OCI-LY1 (cell line): ENCODE measurements at regions not wholly inside any gene's neighbourhood (a gene's known extent, or its start where the extent isn't known, plus 50 kb on each side); places are given as distances from the start of the nearest gene placed in this dataset.

ENCODE experiments used
- CTCF ChIP-seq: fragments of 200-600 bp; sonication (generic), shearing (Covaris generic); IDR thresholded peaks from 2 replicates; pipeline ENCODE4 v1.5.1; 2017; ENCODE audit warnings: mild to moderate bottlenecking, antibody characterized with exemption, low read length, moderate library complexity, mixed read lengths
- EZH2 ChIP-seq: fragments of 200-600 bp; sonication (generic), shearing (Covaris generic); IDR thresholded peaks from 2 replicates; pipeline ENCODE4 v1.8.0; 2017; ENCODE audit warnings: borderline replicate concordance, mixed run types, mild to moderate bottlenecking, antibody characterized with exemption, low read length, moderate library complexity, mixed read lengths

- TF ChIP-seq CTCF (no peak), EZH2 (no peak)
Observed at GRCh38 chr7:4460597-4460996, 221.5 kb upstream of the FOXK1 start.
